Fibroblast of lung (primary cell): ENCODE measurements at regions not wholly inside any gene's neighbourhood (a gene's known extent, or its start where the extent isn't known, plus 50 kb on each side); places are given as distances from the start of the nearest gene placed in this dataset.

Source experiments
- DNase-seq, 2 donors: peaks; one replicate each; pipeline versions ENCODE4 v3.0.0 to v3.0.0-alpha.2; 2010; ENCODE audit warnings: low read depth in 2 of 2
- H2AFZ ChIP-seq: 2 replicates; pipeline ENCODE4 v1.5.1; 2012; ENCODE audit warnings: low read length, control low read depth, inconsistent platforms
- H3K27ac ChIP-seq: 2 replicates; pipeline ENCODE4 v1.5.1; 2011; ENCODE audit warnings: low read length, control low read depth; ENCODE audit not compliant: insufficient read depth
- H3K27me3 ChIP-seq: 2 replicates; pipeline ENCODE4 v1.5.1; 2011; ENCODE audit warnings: mild to moderate bottlenecking, low read length; ENCODE audit not compliant: control insufficient read depth, insufficient read depth
- H3K36me3 ChIP-seq: 2 replicates; pipeline ENCODE4 v1.5.1; 2011; ENCODE audit warnings: low read length; ENCODE audit not compliant: control insufficient read depth, insufficient read depth
- H3K4me1 ChIP-seq: 2 replicates; pipeline ENCODE4 v1.5.1; 2011; ENCODE audit warnings: low read length; ENCODE audit not compliant: control insufficient read depth, insufficient read depth; ENCODE audit errors: extremely low read depth
- H3K4me2 ChIP-seq: 2 replicates; pipeline ENCODE4 v1.5.1; 2011; ENCODE audit warnings: low read length, control low read depth; ENCODE audit not compliant: insufficient read depth; ENCODE audit errors: extremely low read depth
- H3K4me3 ChIP-seq, 4 experiments: fragments of 200-600 bp in 1 of 4; sonication (generic) in 1 of 4; replicated peaks in 1 of 4; 2 replicates each; pipeline ENCODE4 v1.5.1; 2011 to 2016; ENCODE audit warnings: low read length in 4 of 4, low read depth in 3 of 4, mild to moderate bottlenecking in 3 of 4, control low read depth in 2 of 4, inconsistent platforms in 1 of 4, mixed read lengths in 1 of 4; ENCODE audit not compliant: insufficient read depth in 1 of 4; ENCODE audit errors: control extremely low read depth in 1 of 4
- H3K79me2 ChIP-seq: 2 replicates; pipeline ENCODE4 v1.5.1; 2012; ENCODE audit warnings: mild to moderate bottlenecking, low read length, inconsistent platforms; ENCODE audit not compliant: control insufficient read depth, insufficient read depth
- H3K9ac ChIP-seq: 2 replicates; pipeline ENCODE4 v1.5.1; 2011; ENCODE audit warnings: mild to moderate bottlenecking, low read length, control low read depth; ENCODE audit not compliant: insufficient read depth
- H3K9me3 ChIP-seq: 2 replicates; pipeline ENCODE4 v1.5.1; 2012; ENCODE audit warnings: low read depth, low read length; ENCODE audit not compliant: control insufficient read depth, insufficient read depth
- H4K20me1 ChIP-seq: 2 replicates; pipeline ENCODE4 v1.5.1; 2011; ENCODE audit warnings: low read length; ENCODE audit not compliant: control insufficient read depth, insufficient read depth; ENCODE audit errors: extremely low read depth
- CTCF ChIP-seq, 2 donors: IDR thresholded peaks in 1 of 2; conservative IDR thresholded peaks in 1 of 2; 1 replicate in 1 of 2; 2 replicates in 1 of 2; pipeline ENCODE4 v1.5.1; 2011 to 2012; ENCODE audit warnings: low read length in 2 of 2, control low read depth in 1 of 2, inconsistent platforms in 1 of 2, low read depth in 1 of 2, mild to moderate bottlenecking in 1 of 2
- EZH2 ChIP-seq: IDR thresholded peaks from 2 replicates; pipeline ENCODE4 v1.5.1; 2012; ENCODE audit warnings: low read length, control low read depth, mild to moderate bottlenecking; ENCODE audit errors: missing control alignments

DNA sequence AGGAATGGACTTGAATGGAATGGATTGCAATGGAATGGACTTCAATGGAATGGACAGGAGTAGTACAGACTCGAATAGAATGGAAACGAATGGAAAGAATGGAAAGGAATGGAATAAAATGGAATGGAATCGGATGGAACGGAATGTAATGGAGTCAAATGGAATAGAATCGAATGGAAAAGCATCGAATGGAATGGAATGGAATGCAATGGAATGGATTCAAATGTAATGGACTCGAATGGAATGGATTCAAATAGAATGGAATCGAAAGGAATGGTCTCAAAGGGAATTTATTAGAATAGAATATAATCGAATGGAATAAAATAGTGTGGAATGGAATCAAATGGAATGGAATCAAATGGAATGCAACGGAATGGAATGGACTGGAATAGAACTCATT, 484.9 kb upstream of the WSB1 start:
- Histone ChIP-seq H3K27ac (no peak overlapping the region), H3K36me3 (no peaks in the 10 kb centered on the region), H3K4me2 (no peak overlapping the region), H3K9ac (no peak overlapping the region), H3K27me3 (no peaks in the 10 kb centered on the region), H2AFZ (no peak overlapping the region), H3K9me3 (no peaks in the 10 kb centered on the region), H3K4me1 (no peaks in the 10 kb centered on the region), H3K4me3 (no peak overlapping the region), H3K79me2 (no peaks in the 10 kb centered on the region), H4K20me1 (no peaks in the 10 kb centered on the region)
- peak; percentile 11 to 21 for DNase-seq
- no peak for TF ChIP-seq EZH2
- TF ChIP-seq CTCF (conservative IDR thresholded peaks at IDR 0.05 in 1 of 2, IDR thresholded peaks at IDR 0.05 in 1 of 2; ENCODE audit: low read depth in 1 of 2, low read length in 2 of 2): no peak

DNA sequence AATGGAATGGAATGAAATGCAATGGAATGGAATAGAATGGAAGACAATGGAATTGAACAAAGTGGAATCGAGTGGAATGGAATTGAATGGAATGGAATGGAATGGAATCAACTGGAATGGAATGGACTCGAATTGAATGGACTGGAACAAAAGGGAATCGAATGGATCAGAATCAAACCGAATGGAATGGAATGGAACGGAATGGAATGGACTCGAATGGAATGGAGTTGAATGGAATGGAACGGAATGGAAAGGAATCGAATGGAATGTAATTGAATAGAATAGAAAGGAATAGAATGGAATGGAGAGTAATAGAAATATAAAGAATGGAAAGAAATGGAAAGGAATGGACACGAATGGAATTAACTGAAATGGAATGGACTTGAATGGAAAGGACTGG, 475.2 kb upstream of the WSB1 start:
- no peaks in the 10 kb centered on the region for H3K9me3 ChIP-seq
- no peak overlapping the region for H3K4me3 ChIP-seq
- no peak overlapping the region for H3K27ac ChIP-seq
- H3K9ac ChIP-seq: no peak overlapping the region
- no peaks in the 10 kb centered on the region for H3K36me3 ChIP-seq
- DNase-seq: peak; percentile 9 to 27
- H3K79me2 ChIP-seq: no peaks in the 10 kb centered on the region
- no peak overlapping the region for H2AFZ ChIP-seq
- H4K20me1 ChIP-seq: no peaks in the 10 kb centered on the region
- H3K4me2 ChIP-seq: no peak overlapping the region
- no peaks in the 10 kb centered on the region for H3K27me3 ChIP-seq
- H3K4me1 ChIP-seq: no peaks in the 10 kb centered on the region
- TF ChIP-seq CTCF (conservative IDR thresholded peaks at IDR 0.05 in 1 of 2, IDR thresholded peaks at IDR 0.05 in 1 of 2; ENCODE audit: low read depth in 1 of 2, low read length in 2 of 2) (no peak), EZH2 (no peak)
